Anterior cingulate cortex (tissue), 58 donors: ENCODE measurements at regions not wholly inside any gene's neighbourhood (a gene's known extent, or its start where the extent isn't known, plus 50 kb on each side); places are given as distances from the start of the nearest gene placed in this dataset.
A peak's percentile ranks its signal among the peaks of the same experiment; 100 is the strongest.

Source experiments
- DNase-seq, 58 donors: peaks; one replicate each; lab custom pipeline; 2025; lab: John Stamatoyannopoulos, UW

GRCh38 chr20:57804470-57805250 lies 94.8 kb upstream of the PMEPA1 start:
- DNase-seq: no peak

- no peak for DNase-seq
Measured at GRCh38 chr20:57803508-57804005, 93.7 kb upstream of the PMEPA1 start.

- no peak for DNase-seq
Measured at GRCh38 chr20:57802765-57803507, 93.1 kb upstream of the PMEPA1 start.

GRCh38 chr20:57801581-57801980 lies 91.8 kb upstream of the PMEPA1 start:
- DNase-seq: no peak

GRCh38 chr20:57800791-57801430 lies 91.1 kb upstream of the PMEPA1 start:
- no peak for DNase-seq

- DNase-seq: no peak
Measured at GRCh38 chr20:57797401-57797800, 87.6 kb upstream of the PMEPA1 start.

GRCh38 chr20:57795977-57796560 lies 86.3 kb upstream of the PMEPA1 start:
- no peak for DNase-seq

- no peak for DNase-seq
Measured at GRCh38 chr20:57795342-57795697, 85.5 kb upstream of the PMEPA1 start.

GRCh38 chr20:57794600-57795341 lies 85.0 kb upstream of the PMEPA1 start:
- no peak for DNase-seq

- DNase-seq: no peak
Measured at GRCh38 chr20:57794036-57794435, 84.2 kb upstream of the PMEPA1 start.

GRCh38 chr20:57793421-57793820 lies 83.6 kb upstream of the PMEPA1 start:
- DNase-seq: no peak

GRCh38 chr20:57792386-57793080 lies 82.7 kb upstream of the PMEPA1 start:
- peak in 1 of 58 donors; percentile 21 for DNase-seq

- DNase-seq: peak in 2 of 58 donors; percentile 0 to 46
Measured at GRCh38 chr20:57791966-57792365, 82.2 kb upstream of the PMEPA1 start.

- no peak for DNase-seq
Measured at GRCh38 chr20:57791178-57791962, 81.6 kb upstream of the PMEPA1 start.

GRCh38 chr20:57790176-57790575 lies 80.4 kb upstream of the PMEPA1 start:
- no peak for DNase-seq

GRCh38 chr20:57788936-57789613 lies 79.3 kb upstream of the PMEPA1 start:
- no peak for DNase-seq

- no peak for DNase-seq
Measured at GRCh38 chr20:57787990-57788781, 78.4 kb upstream of the PMEPA1 start.
